ENCODE measurements at regions not wholly inside any gene's neighbourhood (a gene's known extent, or its start where the extent isn't known, plus 50 kb on each side); places are given as distances from the start of the nearest gene placed in this dataset.

GRCh38 chr1:198968866-198969265 is 330.0 kb downstream of the PTPRC start:
- H3K9me3 Mint-ChIP-seq = peaks cover 0 to 14% (median 9%) of the 10 kb centered on the region in 9 donors

GRCh38 chr1:198969981-198970380 is 331.1 kb downstream of the PTPRC start:
- H3K9me3 Mint-ChIP-seq = peaks cover 0 to 11% (median 9%) of the 10 kb centered on the region in 9 donors

More at GRCh38 chr1:198968866-198969265, 330.0 kb downstream of the PTPRC start:
- Mint-ChIP-seq H3K4me3 (no peak overlapping the region), H3K36me3 (peaks cover 0 to 12% (median 11%) of the 10 kb centered on the region in 3 donors), H3K27me3 (no peaks in the 10 kb centered on the region), H3K27ac (no peak overlapping the region), H3K4me1 (peaks cover 6 to 33% (median 25%) of the 10 kb centered on the region in 4 donors)
- ATAC-seq (no peak), DNase-seq (no peak)
- POLR2A ChIA-PET = no interaction called here

GRCh38 chr1:198970916-198971315 is 332.1 kb downstream of the PTPRC start:
- POLR2A ChIA-PET = no interaction called here
- Mint-ChIP-seq H3K27me3 (no peaks in the 10 kb centered on the region), H3K4me1 (peaks cover 3 to 20% (median 16%) of the 10 kb centered on the region in 4 donors), H3K27ac (no peak overlapping the region), H3K4me3 (no peak overlapping the region), H3K9me3 (peaks cover 0 to 2% (median 0%) of the 10 kb centered on the region in 9 donors), H3K36me3 (peaks cover 0 to 2% (median 2%) of the 10 kb centered on the region in 3 donors)
- DNase-seq (no peak), ATAC-seq (no peak)

More at GRCh38 chr1:198969981-198970380, 331.1 kb downstream of the PTPRC start:
- ATAC-seq (no peak), DNase-seq (no peak)
- no peaks in the 10 kb centered on the region for H3K27me3 Mint-ChIP-seq
- H3K4me1 Mint-ChIP-seq = peaks cover 4 to 22% (median 16%) of the 10 kb centered on the region in 4 donors
- no peak overlapping the region for H3K27ac Mint-ChIP-seq
- POLR2A ChIA-PET = interaction anchor here (1.1 kb wide), 1 partner anchor 11 kb away, joined by 3 read pairs; no protein-coding TSS in a partner anchor
- no peak overlapping the region for H3K4me3 Mint-ChIP-seq
- H3K36me3 Mint-ChIP-seq = peaks cover 0 to 11% (median 9%) of the 10 kb centered on the region in 3 donors

GRCh38 chr1:198977909-198978308 is 339.1 kb downstream of the PTPRC start:
- Mint-ChIP-seq H3K4me3 (no peak overlapping the region), H3K4me1 (peaks cover 4 to 8% (median 7%) of the 10 kb centered on the region in 4 donors), H3K9me3 (peaks cover 0 to 4% (median 0%) of the 10 kb centered on the region in 9 donors), H3K27ac (no peak overlapping the region), H3K27me3 (no peaks in the 10 kb centered on the region), H3K36me3 (peaks cover 0 to 5% (median 0%) of the 10 kb centered on the region in 3 donors)
- ATAC-seq (no peak), DNase-seq (no peak)
- POLR2A ChIA-PET = no interaction called here

GRCh38 chr1:198978523-198978922 is 339.7 kb downstream of the PTPRC start:
- Mint-ChIP-seq H3K4me1 (peaks cover 3 to 7% (median 4%) of the 10 kb centered on the region in 4 donors), H3K27ac (no peak overlapping the region), H3K36me3 (peaks cover 0 to 5% (median 0%) of the 10 kb centered on the region in 3 donors), H3K27me3 (no peaks in the 10 kb centered on the region), H3K4me3 (no peak overlapping the region), H3K9me3 (peaks cover 0 to 4% (median 0%) of the 10 kb centered on the region in 9 donors)
- ATAC-seq (no peak), DNase-seq (no peak)
- POLR2A ChIA-PET = no interaction called here

GRCh38 chr1:198986036-198986435 is 347.2 kb downstream of the PTPRC start:
- no peak overlapping the region for H3K4me3 Mint-ChIP-seq
- peaks cover 0 to 6% (median 0%) of the 10 kb centered on the region in 5 donors for H3K27me3 Mint-ChIP-seq
- POLR2A ChIA-PET = interaction anchor here (0.5 kb wide), 1 partner anchor 102 kb away, joined by 3 read pairs; no protein-coding TSS in a partner anchor

GRCh38 chr1:198986442-198986841 is 347.6 kb downstream of the PTPRC start:
- no peak overlapping the region for H3K4me3 Mint-ChIP-seq
- ATAC-seq = no peak

More at GRCh38 chr1:198986036-198986435, 347.2 kb downstream of the PTPRC start:
- peaks cover 0 to 5% (median 3%) of the 10 kb centered on the region in 3 donors for H3K36me3 Mint-ChIP-seq
- ATAC-seq = no peak
- H3K27ac Mint-ChIP-seq = no peak overlapping the region
- H3K9me3 Mint-ChIP-seq = peaks cover 0 to 2% (median 0%) of the 10 kb centered on the region in 9 donors
- H3K4me1 Mint-ChIP-seq = peaks cover 0 to 4% (median 3%) of the 10 kb centered on the region in 4 donors
- DNase-seq = no peak

GRCh38 chr1:199002661-199003060 is 363.8 kb downstream of the PTPRC start:
- H3K27me3 Mint-ChIP-seq = no peaks in the 10 kb centered on the region
- ATAC-seq (no peak), DNase-seq (no peak)
- no peaks in the 10 kb centered on the region for H3K9me3 Mint-ChIP-seq
- POLR2A ChIA-PET = no interaction called here
- no peak overlapping the region for H3K4me3 Mint-ChIP-seq
- H3K4me1 Mint-ChIP-seq = peaks cover 0 to 6% (median 0%) of the 10 kb centered on the region in 4 donors
- H3K36me3 Mint-ChIP-seq = peaks cover 0 to 5% (median 0%) of the 10 kb centered on the region in 3 donors
- H3K27ac Mint-ChIP-seq = no peak overlapping the region

More at GRCh38 chr1:198986442-198986841, 347.6 kb downstream of the PTPRC start:
- Mint-ChIP-seq H3K27ac (no peak overlapping the region), H3K36me3 (peaks cover 0 to 5% (median 3%) of the 10 kb centered on the region in 3 donors), H3K9me3 (peaks cover 0 to 2% (median 0%) of the 10 kb centered on the region in 9 donors), H3K4me1 (peaks cover 0 to 4% (median 3%) of the 10 kb centered on the region in 4 donors), H3K27me3 (peaks cover 0 to 6% (median 0%) of the 10 kb centered on the region in 5 donors)
- no peak for DNase-seq
- POLR2A ChIA-PET = interaction anchor here (0.5 kb wide), 1 partner anchor 102 kb away, joined by 3 read pairs; no protein-coding TSS in a partner anchor

GRCh38 chr1:199007423-199007822 is 368.6 kb downstream of the PTPRC start:
- POLR2A ChIA-PET = no interaction called here
- H3K9me3 Mint-ChIP-seq = no peaks in the 10 kb centered on the region
- DNase-seq = no peak
- no peak overlapping the region for H3K4me3 Mint-ChIP-seq
- H3K27me3 Mint-ChIP-seq = no peaks in the 10 kb centered on the region
- no peak for ATAC-seq
- H3K36me3 Mint-ChIP-seq = peaks cover 0 to 5% (median 0%) of the 10 kb centered on the region in 3 donors
- H3K4me1 Mint-ChIP-seq = peaks cover 7 to 40% (median 18%) of the 10 kb centered on the region in 4 donors
- no peak overlapping the region for H3K27ac Mint-ChIP-seq

GRCh38 chr1:199009447-199009846 is 370.6 kb downstream of the PTPRC start:
- Mint-ChIP-seq H3K36me3 (peaks cover 0 to 5% (median 0%) of the 10 kb centered on the region in 3 donors), H3K9me3 (no peaks in the 10 kb centered on the region), H3K27me3 (no peaks in the 10 kb centered on the region), H3K27ac (peak overlapping the region in 2 of 10 donors; percentile 3 to 43), H3K4me3 (peak overlapping the region in 8 of 10 donors; percentile 5 to 70 (median 47)), H3K4me1 (peaks cover 7 to 40% (median 20%) of the 10 kb centered on the region in 4 donors)
- peak; percentile 50 to 69 for ATAC-seq
- DNase-seq = peak in 3 of 10 donors; percentile 1 to 20 (median 19)
- POLR2A ChIA-PET = interaction anchor here (0.7 kb wide), 1 partner anchor 423 kb away, joined by 3 read pairs; no protein-coding TSS in a partner anchor

- ATAC-seq (peak in 1 of 2 donors; percentile 40), DNase-seq (peak in 3 of 10 donors; percentile 2 to 14 (median 3))
- Mint-ChIP-seq H3K27me3 (no peaks in the 10 kb centered on the region), H3K36me3 (peaks cover 0 to 5% (median 0%) of the 10 kb centered on the region in 3 donors), H3K4me3 (peak overlapping the region in 5 of 10 donors; percentile 13 to 55 (median 37)), H3K27ac (no peak overlapping the region), H3K4me1 (peaks cover 9 to 42% (median 24%) of the 10 kb centered on the region in 4 donors), H3K9me3 (no peaks in the 10 kb centered on the region)
- POLR2A ChIA-PET = no interaction called here
These were observed 371.7 kb downstream of the PTPRC start for GRCh38 chr1:199010492-199010891.

GRCh38 chr1:199010933-199011332 is 372.1 kb downstream of the PTPRC start:
- Mint-ChIP-seq H3K36me3 (peaks cover 0 to 5% (median 0%) of the 10 kb centered on the region in 3 donors), H3K27ac (peak overlapping the region in 1 of 10 donors; percentile 30), H3K4me1 (peaks cover 9 to 42% (median 24%) of the 10 kb centered on the region in 4 donors), H3K27me3 (no peaks in the 10 kb centered on the region), H3K9me3 (no peaks in the 10 kb centered on the region), H3K4me3 (peak overlapping the region in 5 of 10 donors; percentile 14 to 60 (median 34))
- ATAC-seq (no peak), DNase-seq (no peak)
- POLR2A ChIA-PET = no interaction called here

GRCh38 chr1:199015799-199016198 is 377.0 kb downstream of the PTPRC start:
- POLR2A ChIA-PET = no interaction called here
- H3K4me1 Mint-ChIP-seq = peaks cover 5 to 18% (median 10%) of the 10 kb centered on the region in 4 donors
- no peaks in the 10 kb centered on the region for H3K36me3 Mint-ChIP-seq
- no peak overlapping the region for H3K4me3 Mint-ChIP-seq
- no peaks in the 10 kb centered on the region for H3K27me3 Mint-ChIP-seq
- DNase-seq (no peak), ATAC-seq (no peak)
- H3K9me3 Mint-ChIP-seq = no peaks in the 10 kb centered on the region
- H3K27ac Mint-ChIP-seq = no peak overlapping the region
